Mammary epithelial cell (primary cell): ENCODE measurements at regions not wholly inside any gene's neighbourhood (a gene's known extent, or its start where the extent isn't known, plus 50 kb on each side); places are given as distances from the start of the nearest gene placed in this dataset.

Experiments used
- EZH2 ChIP-seq: IDR thresholded peaks from 2 replicates; pipeline ENCODE4 v1.6.1; 2012; ENCODE audit warnings: low read length, inconsistent platforms, borderline replicate concordance
- TF ChIP-seq, protein P1 (sequence below), 2 donors: IDR thresholded peaks in 1 of 2; conservative IDR thresholded peaks in 1 of 2; 2 replicates each; pipeline ENCODE4 v1.5.1; 2011 to 2012; ENCODE audit warnings: inconsistent platforms in 2 of 2, low read length in 2 of 2, mild to moderate bottlenecking in 2 of 2, control low read depth in 1 of 2, low read depth in 1 of 2; ENCODE audit not compliant: insufficient read depth in 1 of 2; ENCODE audit errors: extremely low read depth in 1 of 2

DNA sequence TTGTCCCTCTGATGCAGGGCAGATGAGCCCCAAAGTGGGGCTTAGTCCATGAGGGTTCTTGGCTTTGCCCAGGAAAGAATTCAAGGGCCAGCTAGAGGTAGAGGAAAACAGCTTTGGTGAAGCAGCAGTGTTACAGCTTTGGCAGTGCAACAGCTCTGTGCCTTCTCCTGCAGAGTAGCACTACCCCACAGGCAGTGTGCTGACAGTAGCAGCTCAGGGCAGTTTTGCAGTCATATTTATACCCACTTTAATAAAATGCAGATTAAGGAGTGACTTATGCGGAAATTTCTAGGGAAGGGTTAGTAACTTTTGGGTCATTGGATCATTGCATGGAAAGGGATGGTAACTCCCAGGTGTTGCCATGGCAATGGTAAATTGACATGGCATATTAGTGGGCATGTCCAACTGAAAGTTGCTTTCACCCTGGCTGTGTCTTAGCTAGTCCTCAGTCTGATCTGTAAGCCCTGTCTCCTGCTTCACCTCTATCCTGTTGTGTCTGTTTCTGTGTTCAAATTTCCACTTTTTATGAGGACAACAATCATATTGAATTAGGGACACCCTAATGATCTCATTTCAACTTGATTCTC, 241.3 kb upstream of the C2CD4B start:
- TF ChIP-seq, protein P1, sequence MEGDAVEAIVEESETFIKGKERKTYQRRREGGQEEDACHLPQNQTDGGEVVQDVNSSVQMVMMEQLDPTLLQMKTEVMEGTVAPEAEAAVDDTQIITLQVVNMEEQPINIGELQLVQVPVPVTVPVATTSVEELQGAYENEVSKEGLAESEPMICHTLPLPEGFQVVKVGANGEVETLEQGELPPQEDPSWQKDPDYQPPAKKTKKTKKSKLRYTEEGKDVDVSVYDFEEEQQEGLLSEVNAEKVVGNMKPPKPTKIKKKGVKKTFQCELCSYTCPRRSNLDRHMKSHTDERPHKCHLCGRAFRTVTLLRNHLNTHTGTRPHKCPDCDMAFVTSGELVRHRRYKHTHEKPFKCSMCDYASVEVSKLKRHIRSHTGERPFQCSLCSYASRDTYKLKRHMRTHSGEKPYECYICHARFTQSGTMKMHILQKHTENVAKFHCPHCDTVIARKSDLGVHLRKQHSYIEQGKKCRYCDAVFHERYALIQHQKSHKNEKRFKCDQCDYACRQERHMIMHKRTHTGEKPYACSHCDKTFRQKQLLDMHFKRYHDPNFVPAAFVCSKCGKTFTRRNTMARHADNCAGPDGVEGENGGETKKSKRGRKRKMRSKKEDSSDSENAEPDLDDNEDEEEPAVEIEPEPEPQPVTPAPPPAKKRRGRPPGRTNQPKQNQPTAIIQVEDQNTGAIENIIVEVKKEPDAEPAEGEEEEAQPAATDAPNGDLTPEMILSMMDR (conservative IDR thresholded peaks at IDR 0.05 in 1 of 2, IDR thresholded peaks at IDR 0.05 in 1 of 2; ENCODE audit: extremely low read depth in 1 of 2, insufficient read depth in 1 of 2, low read depth in 1 of 2, low read length in 2 of 2), result no peak
- TF ChIP-seq EZH2, result no peak
